ENCODE measurements at regions not wholly inside any gene's neighbourhood (a gene's known extent, or its start where the extent isn't known, plus 50 kb on each side); places are given as distances from the start of the nearest gene placed in this dataset.
"Not testable (repeated sequence)": the region's sequence is repeated elsewhere in the genome, so short reads cannot be mapped to it uniquely, and the experiment has no call there.

GRCh38 chr22:44630826-44631225 is 71.2 kb upstream of the PRR5 start:
- DNase-seq (ENCODE audit: low read depth) = no peak

- no peak for DNase-seq (ENCODE audit: low read depth)
Measured at GRCh38 chr22:44628835-44629234, 73.2 kb upstream of the PRR5 start.

DNA sequence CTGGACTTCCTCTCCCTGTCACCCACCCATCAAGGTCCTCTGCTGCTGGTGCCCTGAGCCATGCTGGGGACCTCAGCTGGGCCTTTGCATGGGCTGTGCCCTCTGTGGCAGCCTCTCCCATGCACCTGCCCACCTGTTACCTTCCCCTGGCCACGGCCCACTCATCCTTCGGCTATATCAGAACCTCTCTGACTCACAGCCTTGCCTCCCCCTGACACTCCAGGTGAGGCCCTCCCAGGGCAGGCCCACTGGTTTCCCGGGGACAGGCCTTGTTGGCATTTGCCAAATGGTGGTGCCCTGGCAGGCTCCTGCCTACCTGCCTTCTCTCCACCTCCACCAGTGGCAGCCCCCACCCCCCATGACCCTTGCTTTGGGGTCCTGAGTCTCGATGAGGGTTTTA is 73.7 kb upstream of the PRR5 start:
- DNase-seq (ENCODE audit: low read depth) = no peak

GRCh38 chr22:44627521-44628139 is 74.4 kb upstream of the PRR5 start:
- DNase-seq (ENCODE audit: low read depth) = no peak

DNA sequence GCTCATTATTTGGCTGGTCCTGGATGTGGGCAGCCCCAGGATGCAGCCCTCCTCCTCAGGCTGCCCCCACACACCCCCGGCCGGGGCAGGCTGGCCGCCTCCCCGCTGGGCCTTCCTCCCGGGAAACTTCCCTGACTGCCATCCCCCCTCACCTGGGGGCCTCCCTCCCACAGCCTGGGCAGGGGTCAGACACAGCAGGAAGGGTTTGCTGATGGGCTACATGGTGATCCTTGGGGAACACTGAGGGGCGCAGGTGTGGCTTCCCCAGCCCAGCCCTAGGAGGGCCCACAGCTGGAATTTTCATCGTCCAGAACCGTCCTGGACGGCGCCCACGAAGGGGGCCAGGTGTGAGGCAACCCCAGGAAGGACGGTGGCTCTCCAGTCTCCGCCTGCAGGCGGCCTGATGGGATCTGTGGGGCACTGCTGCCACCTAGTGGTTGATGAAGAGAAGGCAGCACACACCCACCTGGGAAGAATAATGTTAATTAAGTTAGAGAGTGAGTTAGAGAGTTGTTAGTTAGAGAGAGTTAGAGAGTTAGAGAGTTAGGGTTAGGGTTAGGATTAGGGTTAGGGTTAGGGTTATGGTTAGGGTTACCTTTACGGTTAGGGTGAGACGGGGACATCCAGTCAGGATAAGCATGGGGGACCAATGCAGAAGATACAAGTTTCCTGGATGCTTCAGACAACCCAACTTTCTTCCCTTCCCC is 75.9 kb upstream of the PRR5 start:
- no peak for DNase-seq (ENCODE audit: low read depth)

DNA sequence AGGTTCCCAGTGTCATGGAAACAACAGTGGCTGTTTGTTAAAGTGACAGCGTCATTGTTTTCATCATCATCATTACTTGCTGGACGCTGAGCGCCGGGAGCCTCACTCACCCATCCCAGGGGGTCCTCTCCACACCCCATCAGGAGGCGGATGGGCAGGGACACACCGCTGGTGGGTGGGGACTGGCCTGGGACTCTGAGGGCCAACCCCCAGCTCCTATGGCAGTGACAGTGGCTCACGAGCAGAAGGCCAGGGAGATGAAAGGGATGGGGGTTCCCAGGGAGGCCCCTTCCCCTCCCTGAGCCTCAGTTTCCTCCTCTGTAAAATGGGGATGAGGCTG is 76.6 kb upstream of the PRR5 start:
- DNase-seq (ENCODE audit: low read depth) = no peak

GRCh38 chr22:44624689-44625420 is 77.1 kb upstream of the PRR5 start:
- DNase-seq (ENCODE audit: low read depth) = no peak

GRCh38 chr22:44623771-44624510 is 78.1 kb upstream of the PRR5 start:
- no peak for DNase-seq (ENCODE audit: low read depth)

- no peak for DNase-seq (ENCODE audit: low read depth)
Measured at GRCh38 chr22:44622679-44623078, 79.3 kb upstream of the PRR5 start.

- DNase-seq (ENCODE audit: low read depth) = no peak
Measured at GRCh38 chr22:44622147-44622427, 79.9 kb upstream of the PRR5 start.

DNA sequence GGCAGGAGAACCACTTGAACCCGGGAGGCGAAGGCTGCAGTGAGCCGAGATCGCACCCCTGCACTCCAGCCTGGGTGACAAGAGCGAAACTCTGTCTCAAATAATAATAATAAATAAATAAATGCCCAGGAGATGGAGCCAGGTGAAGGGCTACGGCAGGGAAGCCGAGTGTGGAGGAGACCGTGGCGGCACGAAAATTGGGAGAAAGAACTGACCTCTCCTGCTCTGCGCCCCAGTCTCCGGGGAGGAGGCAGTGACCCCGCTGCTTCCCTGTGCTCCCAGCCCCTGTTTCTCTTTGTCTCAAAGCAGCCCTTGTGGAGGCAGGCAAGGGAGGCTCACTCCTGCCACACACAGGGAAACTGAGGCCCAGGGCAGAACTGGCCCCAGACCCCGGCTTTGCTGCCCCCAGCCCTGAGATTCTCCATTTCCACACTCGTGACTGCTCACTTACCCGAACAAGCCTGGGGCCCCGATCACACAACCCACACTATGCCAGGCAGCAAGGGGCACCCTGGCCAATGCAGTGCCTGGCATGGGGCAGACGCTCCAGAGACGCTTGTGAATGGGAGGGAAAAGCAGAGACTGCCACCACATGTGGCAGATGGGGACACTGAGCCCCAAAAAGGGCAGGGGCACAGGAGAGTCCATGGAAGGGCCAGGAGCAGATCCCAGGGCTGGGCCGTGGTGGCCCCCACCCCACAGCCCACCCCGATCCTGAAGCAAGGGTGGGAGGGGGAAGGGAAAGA is 80.4 kb upstream of the PRR5 start:
- no peak for DNase-seq (ENCODE audit: low read depth)

GRCh38 chr22:44620841-44621257 is 81.2 kb upstream of the PRR5 start:
- DNase-seq (ENCODE audit: low read depth) = no peak

DNA sequence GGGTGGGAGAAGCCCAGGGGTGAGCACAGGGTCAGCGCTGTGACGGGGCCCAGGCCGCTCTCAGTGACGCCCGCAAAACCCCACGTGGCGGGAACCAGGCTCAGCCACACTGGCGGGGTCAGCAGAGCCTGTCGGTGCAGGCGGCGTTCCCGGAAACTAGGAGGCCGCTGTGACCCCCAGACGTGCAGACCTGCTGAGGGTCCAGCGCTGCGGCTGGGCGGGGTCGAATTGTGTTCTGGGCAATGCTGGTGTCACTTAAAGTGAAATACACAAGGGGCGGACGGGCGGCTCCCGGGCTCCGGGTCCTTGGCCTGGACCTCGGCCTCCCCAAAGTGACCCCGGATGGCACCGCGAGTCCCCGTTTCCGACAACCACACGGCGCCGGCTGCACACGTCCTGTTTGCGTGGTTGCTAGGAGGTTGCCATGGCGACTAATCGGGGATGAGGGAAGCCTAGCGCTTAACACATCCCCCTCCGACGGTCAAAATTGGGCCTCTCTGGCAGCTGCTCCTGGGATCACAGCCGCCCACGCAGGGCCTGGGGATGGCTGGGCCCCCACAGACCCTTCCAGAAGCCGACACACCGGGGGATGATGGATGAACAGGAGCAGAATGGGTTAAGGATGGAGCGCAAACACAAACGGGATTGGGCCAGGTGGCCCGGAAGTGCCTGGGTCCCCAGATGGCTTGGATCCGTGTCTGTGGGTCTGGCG is 81.7 kb upstream of the PRR5 start:
- DNase-seq (ENCODE audit: low read depth) = no peak

DNA sequence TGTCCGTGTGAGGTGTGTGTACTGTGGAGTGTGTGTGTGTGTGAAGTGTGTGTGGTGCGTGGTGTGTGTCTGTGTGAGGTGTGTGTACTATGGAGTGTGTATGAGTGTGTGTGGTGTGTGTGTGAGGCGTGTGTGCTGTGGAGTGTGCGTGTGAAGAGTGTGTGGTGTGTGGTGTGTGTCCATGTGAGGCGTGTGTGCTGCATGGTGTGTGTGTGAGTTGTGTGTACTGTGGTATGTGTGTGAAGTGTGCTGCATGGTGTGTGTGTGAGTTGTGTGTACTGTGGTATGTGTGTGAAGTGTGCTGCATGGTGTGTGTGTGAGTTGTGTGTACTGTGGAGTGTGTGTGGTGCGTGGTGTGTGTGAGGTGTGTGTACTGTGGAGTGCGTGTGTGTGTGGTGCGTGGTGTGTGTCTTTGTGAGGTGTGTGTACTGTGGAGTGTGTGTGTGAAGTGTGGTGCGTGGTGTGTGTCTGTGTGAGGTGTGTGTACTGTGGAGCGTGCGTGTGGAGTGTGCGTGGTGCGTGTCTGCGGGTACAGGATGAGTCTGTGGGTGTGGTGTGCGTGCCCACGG is 82.4 kb upstream of the PRR5 start:
- DNase-seq (ENCODE audit: low read depth) = not testable (repeated sequence)

DNA sequence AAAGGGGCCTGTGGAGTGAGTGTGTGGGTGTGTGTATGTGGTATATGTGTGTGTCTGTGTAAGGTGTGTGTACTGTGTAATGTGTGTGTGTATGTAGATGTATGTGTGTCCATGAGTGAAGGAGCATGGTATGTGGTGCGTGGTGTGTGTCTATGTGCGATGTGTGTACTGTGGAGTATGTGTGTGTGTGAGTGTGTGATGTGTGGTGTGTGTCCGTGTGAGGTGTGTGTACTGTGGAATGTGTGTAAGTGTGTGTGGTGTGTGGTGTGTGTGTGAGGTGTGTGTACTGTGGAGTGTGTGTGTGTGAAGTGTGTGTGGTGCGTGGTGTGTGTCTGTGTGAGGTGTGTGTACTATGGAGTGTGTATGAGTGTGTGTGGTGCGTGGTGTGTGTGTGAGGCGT is 83.1 kb upstream of the PRR5 start:
- DNase-seq (ENCODE audit: low read depth) = not testable (repeated sequence)

DNA sequence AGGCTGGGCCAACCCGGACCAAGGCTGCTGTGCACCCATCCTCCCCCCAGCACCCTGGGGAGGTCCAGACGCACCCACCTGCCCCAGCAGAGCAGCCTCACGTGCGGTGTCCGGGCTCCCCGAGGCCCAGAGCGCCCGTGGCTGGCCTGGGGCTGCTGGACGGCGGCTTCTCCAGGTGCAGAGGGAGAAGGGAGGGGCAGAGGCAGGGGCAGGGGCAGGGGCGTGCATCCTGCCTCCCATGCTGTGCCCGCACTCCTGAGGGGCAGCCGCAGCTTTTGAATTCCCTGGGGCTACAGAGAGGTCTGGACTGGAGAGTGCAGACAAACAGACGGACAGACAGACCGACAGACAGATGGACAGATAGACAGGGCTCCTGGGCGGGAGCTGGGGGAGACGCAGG is 83.6 kb upstream of the PRR5 start:
- no peak for DNase-seq (ENCODE audit: low read depth)

- no peak for DNase-seq (ENCODE audit: low read depth)
Measured at GRCh38 chr22:44617828-44618227, 84.2 kb upstream of the PRR5 start.

- no peak for DNase-seq (ENCODE audit: low read depth)
Measured at GRCh38 chr22:44616882-44617655, 84.9 kb upstream of the PRR5 start.

- DNase-seq (ENCODE audit: low read depth) = no peak
Measured at GRCh38 chr22:44616461-44616860, 85.5 kb upstream of the PRR5 start.

DNA sequence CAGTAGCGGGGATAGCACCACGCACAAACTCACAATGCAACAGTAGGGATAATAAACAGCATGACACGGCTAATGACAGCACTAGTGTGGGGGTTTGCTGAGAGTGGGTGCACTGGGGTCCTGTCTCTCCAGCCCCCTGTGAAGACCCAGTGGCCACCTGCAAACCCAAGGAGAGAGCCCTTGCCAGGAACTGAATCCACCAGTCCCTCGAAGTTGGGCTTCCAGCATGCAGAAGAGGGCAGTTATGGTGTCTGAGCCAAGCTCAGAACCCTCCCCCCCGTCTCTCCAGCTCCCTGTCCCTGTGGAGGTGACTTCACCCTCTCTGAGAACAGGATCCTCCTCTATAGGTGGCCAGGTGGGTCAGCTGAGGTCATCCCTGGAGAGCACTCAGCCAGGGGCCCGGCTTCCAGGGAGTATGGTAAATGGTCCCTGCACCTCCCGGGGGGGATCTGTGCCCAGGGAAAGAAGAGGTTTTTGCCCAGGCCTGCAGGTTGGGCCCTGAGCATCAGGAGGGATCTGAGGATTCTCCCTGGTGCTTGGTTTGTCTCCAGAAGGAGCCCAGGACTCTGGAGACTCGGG is 86.3 kb upstream of the PRR5 start:
- no peak for DNase-seq (ENCODE audit: low read depth)
